GM12878 (cell line): ENCODE measurements at regions not wholly inside any gene's neighbourhood (a gene's known extent, or its start where the extent isn't known, plus 50 kb on each side); places are given as distances from the start of the nearest gene placed in this dataset.

Experiments
- CUX1 ChIP-seq: IDR thresholded peaks from 2 replicates; pipeline ENCODE4 v1.6.1; 2012; ENCODE audit warnings: improper control_type of control experiment, low read depth, low read length; ENCODE audit not compliant: insufficient replicate concordance
- DPF2 ChIP-seq: fragments of 450-650 bp; IDR thresholded peaks from 2 replicates; pipeline ENCODE4 v1.6.1; 2017; ENCODE audit warnings: mild to moderate bottlenecking
- HDGF ChIP-seq: fragments of 450-650 bp; IDR thresholded peaks from 2 replicates; pipeline ENCODE4 v1.6.1; 2016; ENCODE audit warnings: antibody characterized with exemption
- JUNB ChIP-seq: IDR thresholded peaks from 2 replicates; pipeline ENCODE4 v1.6.1; 2016; ENCODE audit warnings: antibody characterized with exemption, mild to moderate bottlenecking
- ZBTB33 ChIP-seq: fragments of 450-650 bp; IDR thresholded peaks from 2 replicates; pipeline ENCODE4 v1.6.1; 2017; ENCODE audit warnings: mild to moderate bottlenecking
- TF ChIP-seq, protein P1 (sequence below): IDR thresholded peaks from 2 replicates; pipeline ENCODE4 v1.6.1; 2012; ENCODE audit warnings: low read depth, low read length, improper control_type of control experiment

GRCh38 chr2:172160839-172161238 is 58.1 kb upstream of the DLX2 start (continued):
- TF ChIP-seq, protein P1, sequence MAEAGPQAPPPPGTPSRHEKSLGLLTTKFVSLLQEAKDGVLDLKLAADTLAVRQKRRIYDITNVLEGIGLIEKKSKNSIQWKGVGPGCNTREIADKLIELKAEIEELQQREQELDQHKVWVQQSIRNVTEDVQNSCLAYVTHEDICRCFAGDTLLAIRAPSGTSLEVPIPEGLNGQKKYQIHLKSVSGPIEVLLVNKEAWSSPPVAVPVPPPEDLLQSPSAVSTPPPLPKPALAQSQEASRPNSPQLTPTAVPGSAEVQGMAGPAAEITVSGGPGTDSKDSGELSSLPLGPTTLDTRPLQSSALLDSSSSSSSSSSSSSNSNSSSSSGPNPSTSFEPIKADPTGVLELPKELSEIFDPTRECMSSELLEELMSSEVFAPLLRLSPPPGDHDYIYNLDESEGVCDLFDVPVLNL, result no peak
- TF ChIP-seq JUNB, result no peak
- TF ChIP-seq ZBTB33, result no peak
- TF ChIP-seq CUX1, result no peak
- no peak for TF ChIP-seq HDGF
- TF ChIP-seq DPF2, result no peak
